ENCODE measurements at regions not wholly inside any gene's neighbourhood (a gene's known extent, or its start where the extent isn't known, plus 50 kb on each side); places are given as distances from the start of the nearest gene placed in this dataset.
"Not testable (repeated sequence)": the region's sequence is repeated elsewhere in the genome, so short reads cannot be mapped to it uniquely, and the experiment has no call there.

- no peak for DNase-seq (ENCODE audit: low read depth)
These were observed 584.1 kb downstream of the TFAP2A start for GRCh38 chr6:9830808-9831207.

GRCh38 chr6:9825526-9825925, 589.3 kb downstream of the TFAP2A start:
- DNase-seq (ENCODE audit: low read depth), result no peak

DNA sequence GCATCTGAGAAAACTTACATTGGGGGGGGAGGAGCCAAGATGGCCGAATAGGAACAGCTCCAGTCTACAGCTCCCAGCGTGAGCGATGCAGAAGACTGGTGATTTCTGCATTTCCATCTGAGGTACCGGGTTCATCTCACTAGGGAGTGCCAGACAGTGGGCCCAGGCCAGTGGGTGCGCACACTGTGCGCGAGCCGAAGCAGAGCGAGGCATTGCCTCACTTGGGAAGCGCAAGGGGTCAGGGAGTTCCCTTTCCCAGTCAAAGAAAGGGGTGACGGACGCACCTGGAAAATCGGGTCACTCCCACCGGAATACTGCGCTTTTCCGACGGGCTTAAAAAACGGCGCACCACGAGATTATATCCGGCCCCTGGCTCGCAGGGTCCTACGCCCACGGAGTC, 604.1 kb downstream of the TFAP2A start:
- DNase-seq (ENCODE audit: low read depth), result not testable (repeated sequence)

DNA sequence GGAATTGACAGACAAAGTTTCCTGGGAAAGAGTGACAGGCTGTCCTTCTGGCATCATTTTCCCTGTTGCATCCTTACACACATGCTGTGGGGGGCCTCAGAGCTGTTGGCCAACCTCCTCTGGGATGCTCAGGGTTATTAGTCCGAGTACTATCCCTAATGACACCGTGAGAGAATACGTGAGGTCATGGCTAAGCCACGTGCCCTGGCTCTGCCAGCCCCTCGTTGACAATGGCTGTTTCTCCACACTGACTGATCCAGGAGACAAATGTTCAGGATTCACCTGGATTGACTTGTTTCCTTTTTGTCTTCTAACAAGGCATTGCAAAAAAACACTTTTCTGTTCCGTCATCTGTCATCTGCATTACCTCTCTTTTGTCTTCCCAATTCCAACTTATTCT, 604.6 kb downstream of the TFAP2A start:
- DNase-seq (ENCODE audit: low read depth), result no peak

GRCh38 chr6:9806195-9806594, 608.7 kb downstream of the TFAP2A start:
- no peak for DNase-seq (ENCODE audit: low read depth)

GRCh38 chr6:9801249-9801754, 613.6 kb downstream of the TFAP2A start:
- no peak for DNase-seq (ENCODE audit: low read depth)

- no peak for DNase-seq (ENCODE audit: low read depth)
These were observed 615.3 kb downstream of the TFAP2A start for GRCh38 chr6:9799582-9799981.

- DNase-seq (ENCODE audit: low read depth), result no peak
These were observed 618.0 kb downstream of the TFAP2A start for GRCh38 chr6:9796827-9797226.

- no peak for DNase-seq (ENCODE audit: low read depth)
These were observed 619.0 kb downstream of the TFAP2A start for GRCh38 chr6:9795880-9796279.

DNA sequence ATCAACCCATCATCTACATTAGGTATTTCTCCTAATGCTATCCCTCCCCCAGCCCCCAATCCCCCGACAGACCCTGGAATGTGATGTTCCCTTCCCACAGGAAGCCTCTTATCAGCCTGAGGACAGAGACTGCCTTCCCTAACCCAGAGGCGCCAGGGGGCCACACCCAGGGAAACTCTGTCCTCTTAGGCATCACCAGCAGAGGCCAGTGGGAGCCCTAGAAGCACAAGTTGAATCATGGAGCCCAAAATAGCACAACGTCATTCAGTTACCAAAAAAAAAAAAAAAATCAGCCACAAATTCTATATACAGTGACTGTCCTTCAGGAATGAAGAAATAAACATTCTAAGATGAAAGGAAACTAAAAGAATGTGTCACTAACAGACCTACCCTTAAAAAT, 625.7 kb downstream of the TFAP2A start:
- DNase-seq (ENCODE audit: low read depth), result no peak

DNA sequence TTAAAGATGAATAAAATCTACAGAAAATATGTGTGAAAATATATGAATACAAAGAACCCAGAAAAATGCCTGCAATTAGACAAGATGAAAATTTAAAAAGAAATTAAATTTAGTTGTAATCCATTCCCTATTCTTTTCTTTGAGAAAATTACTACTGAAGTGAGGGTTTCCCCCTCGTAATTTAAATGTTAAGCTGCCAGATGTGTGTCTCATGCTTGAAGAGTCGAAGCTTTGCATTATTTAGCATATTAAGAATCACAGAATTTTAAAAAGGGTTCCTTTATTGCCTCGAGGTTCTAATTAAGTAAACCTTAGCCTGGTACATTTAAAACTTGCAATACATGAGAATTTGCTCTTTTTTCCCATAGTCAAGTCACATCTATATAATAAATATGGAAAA, 630.1 kb downstream of the TFAP2A start:
- DNase-seq (ENCODE audit: low read depth), result no peak

- DNase-seq (ENCODE audit: low read depth), result no peak
These were observed 631.3 kb downstream of the TFAP2A start for GRCh38 chr6:9783567-9783966.

DNA sequence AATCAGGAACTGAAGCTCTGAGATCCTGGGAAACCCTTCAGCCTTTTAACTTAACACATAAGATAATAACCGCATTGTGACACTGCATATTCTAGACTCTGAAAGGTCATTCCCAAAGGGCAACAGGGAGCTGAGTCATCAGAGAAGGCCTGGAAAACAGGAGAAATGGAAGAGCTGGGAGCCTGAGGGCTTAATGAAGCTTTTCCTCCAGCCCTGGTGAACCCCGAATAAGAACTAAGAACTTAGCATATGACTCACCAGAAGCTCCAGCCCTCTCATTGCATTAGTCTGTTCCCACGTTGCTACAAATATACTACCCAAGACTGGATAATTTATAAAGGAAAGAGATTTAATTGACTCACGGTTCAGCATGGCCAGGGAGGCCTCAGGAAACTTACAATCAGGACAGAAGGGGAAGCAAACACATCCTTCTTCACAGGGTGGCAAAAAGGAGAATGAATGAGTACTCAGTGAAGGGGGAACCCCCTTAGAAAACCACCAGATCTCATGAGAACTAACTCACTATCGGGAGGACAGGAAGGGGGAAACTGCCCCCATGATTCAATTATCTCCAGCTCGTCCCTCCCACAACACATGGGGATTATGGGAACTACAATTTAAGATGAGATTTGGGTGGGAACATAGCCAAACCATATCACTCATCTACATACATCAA, 648.5 kb downstream of the TFAP2A start:
- DNase-seq (ENCODE audit: low read depth), result no peak

GRCh38 chr6:9761220-9761619, 653.7 kb downstream of the TFAP2A start:
- DNase-seq (ENCODE audit: low read depth), result no peak

DNA sequence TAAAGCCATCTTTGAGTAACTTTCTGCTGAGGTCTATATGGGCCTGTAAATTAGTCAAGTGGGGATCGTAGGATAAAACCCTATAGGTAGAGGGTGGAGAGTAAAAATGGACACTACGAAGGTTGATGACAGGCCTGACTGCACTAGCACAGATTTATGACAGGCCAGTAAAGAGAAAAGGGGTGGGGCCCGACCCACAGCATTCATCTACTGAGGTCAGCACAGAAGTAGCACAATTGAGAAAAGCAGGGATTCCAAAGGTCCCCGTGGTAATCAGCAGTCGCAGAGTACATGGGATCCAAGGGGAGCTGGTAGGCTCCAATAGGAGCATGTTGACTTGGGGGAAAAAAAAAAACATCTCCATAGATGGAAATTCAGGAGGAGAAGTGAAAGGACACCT, 660.4 kb downstream of the TFAP2A start:
- DNase-seq (ENCODE audit: low read depth), result no peak

GRCh38 chr6:9745966-9746365, 668.9 kb downstream of the TFAP2A start:
- no peak for DNase-seq (ENCODE audit: low read depth)

DNA sequence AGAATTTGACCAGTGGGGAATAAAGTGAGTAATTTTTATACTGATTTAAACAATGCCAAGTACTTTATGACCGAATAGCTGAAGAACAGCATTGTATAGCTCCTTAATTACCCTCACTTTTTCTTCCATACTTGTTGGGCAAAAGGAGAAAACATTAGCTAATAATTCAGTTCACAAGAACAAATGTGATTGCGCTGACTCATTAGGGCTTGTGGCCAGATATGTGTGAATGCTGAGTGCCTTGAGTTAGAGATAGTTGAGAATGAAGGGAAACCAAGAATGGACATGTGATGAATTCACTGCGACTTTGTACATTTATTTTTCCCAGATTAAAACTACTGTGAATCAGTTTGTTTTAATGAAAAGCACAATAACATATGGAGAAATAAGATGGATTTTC, 669.4 kb downstream of the TFAP2A start:
- no peak for DNase-seq (ENCODE audit: low read depth)

DNA sequence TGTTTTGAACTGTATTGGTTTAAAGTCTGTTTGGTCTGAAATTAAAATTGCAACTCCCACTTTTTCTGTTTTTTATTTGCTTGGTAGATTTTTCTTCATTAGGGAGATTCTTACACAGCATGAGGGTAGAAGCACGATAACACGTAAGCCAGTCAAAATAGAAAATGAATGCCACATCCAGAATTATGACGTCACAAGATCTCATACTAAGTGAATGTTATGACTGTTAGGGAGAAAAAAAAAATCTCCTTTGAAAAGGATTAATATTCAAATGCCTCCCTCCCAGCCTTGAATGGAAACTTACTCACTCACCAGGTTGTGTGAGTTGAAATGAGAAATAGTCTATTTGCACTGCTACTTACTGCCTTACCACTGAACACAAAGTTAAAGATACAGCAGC, 670.8 kb downstream of the TFAP2A start:
- DNase-seq (ENCODE audit: low read depth), result no peak

GRCh38 chr6:9732056-9732455, 682.8 kb downstream of the TFAP2A start:
- no peak for DNase-seq (ENCODE audit: low read depth)

- DNase-seq (ENCODE audit: low read depth), result not testable (repeated sequence)
These were observed 689.1 kb downstream of the TFAP2A start for GRCh38 chr6:9725776-9726175.

GRCh38 chr6:9717568-9717967, 697.3 kb downstream of the TFAP2A start:
- DNase-seq (ENCODE audit: low read depth), result no peak

DNA sequence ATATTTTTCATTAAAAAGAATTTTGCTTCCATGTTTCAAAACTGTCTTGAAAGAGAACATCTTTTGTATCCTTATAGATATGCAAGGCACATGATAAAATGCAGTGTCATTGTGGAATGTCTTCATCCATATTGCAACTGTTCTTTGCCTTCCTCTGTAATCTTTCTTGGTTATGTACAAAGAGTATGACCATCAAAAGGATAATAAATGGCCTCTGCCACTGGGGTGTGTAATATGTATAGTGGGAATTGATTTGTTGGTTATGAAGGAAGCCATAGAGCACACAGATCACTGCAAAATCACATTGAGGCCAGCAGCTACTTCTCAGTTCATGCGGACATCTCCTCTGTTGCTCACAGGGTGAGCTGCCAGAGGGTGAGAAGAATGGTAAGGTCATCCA, 703.5 kb downstream of the TFAP2A start:
- DNase-seq (ENCODE audit: low read depth), result no peak

DNA sequence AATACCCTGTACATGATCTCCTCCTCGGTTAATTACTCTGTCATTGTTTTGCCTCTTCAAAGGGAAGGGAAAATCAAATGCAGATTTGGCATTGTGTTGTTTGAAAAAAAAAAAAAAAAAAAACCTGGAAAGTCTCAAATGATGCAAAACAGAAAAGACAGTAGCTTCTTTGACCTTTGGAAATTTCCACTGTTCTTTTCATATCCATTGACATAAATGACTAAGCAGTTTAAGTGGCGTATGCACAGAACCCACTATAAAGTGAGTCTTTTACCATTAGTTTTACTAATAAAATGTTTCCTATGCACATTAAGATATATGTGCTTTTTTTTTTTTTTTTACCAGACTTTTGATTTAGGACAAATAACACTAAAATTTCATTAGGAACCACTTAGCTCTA, 704.3 kb downstream of the TFAP2A start:
- DNase-seq (ENCODE audit: low read depth), result no peak

DNA sequence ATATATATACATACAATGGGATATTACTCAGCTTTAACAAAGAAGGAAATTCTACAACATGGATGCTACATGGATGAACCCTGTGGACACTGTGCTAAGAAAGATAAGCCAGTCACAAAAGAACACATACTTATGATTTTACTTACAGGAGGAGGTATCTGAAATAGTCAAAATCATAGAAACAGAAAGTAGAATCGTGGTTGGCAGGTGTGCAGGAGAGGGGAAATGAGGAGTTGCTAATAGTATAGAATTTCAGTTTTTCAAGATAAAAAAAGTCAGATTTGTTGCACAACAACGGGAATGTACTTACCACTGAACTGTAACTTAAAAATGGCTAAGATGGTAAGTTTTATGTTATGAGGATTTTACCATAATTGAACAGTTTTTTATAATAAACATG, 706.3 kb downstream of the TFAP2A start:
- DNase-seq (ENCODE audit: low read depth), result no peak

All from stimulated activated CD8-positive, alpha-beta memory T cell treated with anti-CD3 and anti-CD28 coated beads, Interleukin-4, amount 100 ng/mL, for 24 hours (primary cell).